Lung (tissue), 11 donors: ENCODE measurements at regions not wholly inside any gene's neighbourhood (a gene's known extent, or its start where the extent isn't known, plus 50 kb on each side); places are given as distances from the start of the nearest gene placed in this dataset.

ENCODE experiments used
- ATAC-seq: fragments of 200-7000 bp; cut with Tn5 transposase; one replicate; pipeline ENCODE4 v1.9.1; 2020; ENCODE audit warnings: moderate number of reproducible peaks; ENCODE audit not compliant: insufficient read depth, low FRiP score
- DNase-seq, 3 donors: peaks; one replicate each; pipeline ENCODE4 v3.0.0-alpha.2; 2013 to 2017
- H3K27ac ChIP-seq, 2 donors: one replicate each; pipeline ENCODE4 v1.5.1; 2013; ENCODE audit warnings: mild to moderate bottlenecking in 2 of 2, moderate library complexity in 2 of 2, control low read depth in 1 of 2, inconsistent platforms in 1 of 2, low read depth in 1 of 2, low read length in 1 of 2
- H3K27me3 ChIP-seq, 3 donors: one replicate each; pipeline ENCODE4 v1.5.1; 2013; ENCODE audit warnings: low read length in 2 of 3; ENCODE audit not compliant: control insufficient read depth in 3 of 3, insufficient read depth in 3 of 3
- H3K36me3 ChIP-seq, 4 donors: one replicate each; pipeline ENCODE4 v1.5.1; 2013; ENCODE audit warnings: low read length in 4 of 4, mild to moderate bottlenecking in 1 of 4, moderate library complexity in 1 of 4; ENCODE audit not compliant: control insufficient read depth in 4 of 4, insufficient read depth in 4 of 4
- H3K4me1 ChIP-seq, 5 donors: one replicate each; pipeline ENCODE4 v1.5.1; 2013; ENCODE audit warnings: low read length in 5 of 5, mild to moderate bottlenecking in 2 of 5, moderate library complexity in 1 of 5; ENCODE audit not compliant: control insufficient read depth in 5 of 5, insufficient read depth in 5 of 5
- H3K4me3 ChIP-seq: one replicate; pipeline ENCODE4 v1.5.1; 2013; ENCODE audit warnings: mild to moderate bottlenecking, control low read depth, moderate library complexity
- H3K9ac ChIP-seq, 2 donors: one replicate each; pipeline ENCODE4 v1.5.1; 2013; ENCODE audit warnings: low read length in 2 of 2, control low read depth in 1 of 2; ENCODE audit not compliant: insufficient read depth in 1 of 2
- H3K9me3 ChIP-seq, 4 donors: one replicate each; pipeline ENCODE4 v1.5.1; 2013; ENCODE audit warnings: low read length in 3 of 4, mild to moderate bottlenecking in 1 of 4, moderate library complexity in 1 of 4; ENCODE audit not compliant: control insufficient read depth in 4 of 4, insufficient read depth in 3 of 4
- WGBS, 2 donors: extraction: QIAGEN DNeasy Blood & Tissue Kit; methylation state at CpG; one replicate each; pipeline ENCODE4 v1.1.7; 2013; 5-methylcytosine and 5-hydroxymethylcytosine counted together
- TF ChIP-seq, protein P1 (sequence below): IDR thresholded peaks from 2 replicates; pipeline ENCODE4 v1.5.1; 2012; ENCODE audit warnings: mild to moderate bottlenecking; ENCODE audit errors: control extremely low read depth, extremely low read depth
- donor health status: control.
- donor health status: control.
- donor health status: Bipolar disorder and iron deficiency.
- donor health status: healthy.
- donor health status: DM: yes; HTN: yes; CAD: no.

- ATAC-seq (no peak), DNase-seq (no peak)
- no peaks in the 10 kb centered on the region for H3K36me3 ChIP-seq
- 87 to 89% methylated on average over 6 of the region's 6 CpGs for WGBS, 2 donors
- H3K9ac ChIP-seq = no peak overlapping the region
- TF ChIP-seq, protein P1, sequence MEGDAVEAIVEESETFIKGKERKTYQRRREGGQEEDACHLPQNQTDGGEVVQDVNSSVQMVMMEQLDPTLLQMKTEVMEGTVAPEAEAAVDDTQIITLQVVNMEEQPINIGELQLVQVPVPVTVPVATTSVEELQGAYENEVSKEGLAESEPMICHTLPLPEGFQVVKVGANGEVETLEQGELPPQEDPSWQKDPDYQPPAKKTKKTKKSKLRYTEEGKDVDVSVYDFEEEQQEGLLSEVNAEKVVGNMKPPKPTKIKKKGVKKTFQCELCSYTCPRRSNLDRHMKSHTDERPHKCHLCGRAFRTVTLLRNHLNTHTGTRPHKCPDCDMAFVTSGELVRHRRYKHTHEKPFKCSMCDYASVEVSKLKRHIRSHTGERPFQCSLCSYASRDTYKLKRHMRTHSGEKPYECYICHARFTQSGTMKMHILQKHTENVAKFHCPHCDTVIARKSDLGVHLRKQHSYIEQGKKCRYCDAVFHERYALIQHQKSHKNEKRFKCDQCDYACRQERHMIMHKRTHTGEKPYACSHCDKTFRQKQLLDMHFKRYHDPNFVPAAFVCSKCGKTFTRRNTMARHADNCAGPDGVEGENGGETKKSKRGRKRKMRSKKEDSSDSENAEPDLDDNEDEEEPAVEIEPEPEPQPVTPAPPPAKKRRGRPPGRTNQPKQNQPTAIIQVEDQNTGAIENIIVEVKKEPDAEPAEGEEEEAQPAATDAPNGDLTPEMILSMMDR = no peak
- no peaks in the 10 kb centered on the region for H3K9me3 ChIP-seq
- no peak overlapping the region for H3K4me3 ChIP-seq
- no peaks in the 10 kb centered on the region for H3K4me1 ChIP-seq
- H3K27ac ChIP-seq = no peak overlapping the region
- no peaks in the 10 kb centered on the region for H3K27me3 ChIP-seq
Observed at GRCh38 chr4:156021298-156021697, 67.6 kb upstream of the CTSO start.

- no peaks in the 10 kb centered on the region for H3K27me3 ChIP-seq
- H3K4me3 ChIP-seq = no peak overlapping the region
- no peak overlapping the region for H3K9ac ChIP-seq
- DNase-seq (no peak), ATAC-seq (no peak)
- no peaks in the 10 kb centered on the region for H3K9me3 ChIP-seq
- H3K27ac ChIP-seq = no peak overlapping the region
- TF ChIP-seq, protein P1 = no peak
- H3K4me1 ChIP-seq = no peaks in the 10 kb centered on the region
- 30 to 59% methylated on average over 2 of the region's 2 CpGs for WGBS, 2 donors
- no peaks in the 10 kb centered on the region for H3K36me3 ChIP-seq
Observed at GRCh38 chr4:156019246-156019645, 65.6 kb upstream of the CTSO start.

DNA sequence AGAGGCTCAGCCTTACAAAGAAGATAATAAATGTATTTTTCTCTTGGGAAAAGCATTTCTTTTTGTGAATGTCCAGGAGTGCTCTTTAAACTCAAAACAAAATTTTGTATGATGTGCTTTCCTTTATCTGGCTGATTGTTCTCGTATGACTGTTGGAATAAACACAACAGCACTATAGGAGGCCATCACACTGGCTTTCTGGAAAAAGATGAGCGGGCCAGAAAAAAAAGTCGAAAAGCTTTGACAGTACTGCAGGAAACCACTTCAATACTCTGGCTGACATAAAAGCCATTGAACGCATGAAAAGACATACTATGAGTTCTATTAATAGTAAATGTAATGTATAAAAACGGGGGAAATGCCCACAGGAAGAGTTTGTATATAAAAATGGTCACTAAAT, 64.7 kb upstream of the CTSO start:
- no peak overlapping the region for H3K9ac ChIP-seq
- no peaks in the 10 kb centered on the region for H3K27me3 ChIP-seq
- H3K36me3 ChIP-seq = no peaks in the 10 kb centered on the region
- DNase-seq (no peak), ATAC-seq (no peak)
- H3K4me1 ChIP-seq = no peaks in the 10 kb centered on the region
- no peaks in the 10 kb centered on the region for H3K9me3 ChIP-seq
- 43 to 54% methylated on average over 5 of the region's 5 CpGs for WGBS, 2 donors
- TF ChIP-seq, protein P1 = no peak
- no peak overlapping the region for H3K27ac ChIP-seq
- H3K4me3 ChIP-seq = no peak overlapping the region

- Histone ChIP-seq H3K9me3 (no peaks in the 10 kb centered on the region), H3K9ac (no peak overlapping the region), H3K27ac (no peak overlapping the region), H3K4me3 (no peak overlapping the region), H3K27me3 (no peaks in the 10 kb centered on the region), H3K36me3 (no peaks in the 10 kb centered on the region), H3K4me1 (no peaks in the 10 kb centered on the region)
- TF ChIP-seq, protein P1 = no peak
- ATAC-seq (no peak), DNase-seq (no peak)
- 66 to 84% methylated on average over 1 of the region's 1 CpG for WGBS, 2 donors
Observed at GRCh38 chr4:156015781-156016180, 62.1 kb upstream of the CTSO start.
